MCF 10A (cell line): ENCODE measurements at regions not wholly inside any gene's neighbourhood (a gene's known extent, or its start where the extent isn't known, plus 50 kb on each side); places are given as distances from the start of the nearest gene placed in this dataset.

Experiments used
- BruUV-seq: library from RNA; stranded (reverse); fragments of 400-500 nt; replicated peaks from 2 replicates; lab custom pipeline; 2021; lab: Mats Ljungman, UMichigan
- CTCF ChIA-PET: fragments of 300-600 bp; sonication (Branson Sonifier 250); formaldehyde crosslinking; extraction: SDS; loops from one replicate; lab custom pipeline; 2021; ENCODE audit warnings: antibody characterized with exemption, inconsistent platforms; lab: Yijun Ruan, JAX
- POLR2A ChIA-PET: fragments of 300-600, 350-650 bp; sonication (Branson Sonifier 250); formaldehyde crosslinking; extraction: SDS; loops from one replicate; lab custom pipeline; 2020; ENCODE audit warnings: antibody characterized with exemption, inconsistent platforms; lab: Yijun Ruan, JAX
- DNase-seq: peaks from one replicate; pipeline ENCODE4 v3.0.0-alpha.2; 2018; ENCODE audit not compliant: unreplicated experiment
- H3K27ac Mint-ChIP-seq: one replicate; pipeline ENCODE4 v1.8.0; 2022; ENCODE audit warnings: mild to moderate bottlenecking, low read depth, mixed read lengths; ENCODE audit not compliant: unreplicated experiment
- H3K27me3 Mint-ChIP-seq: one replicate; pipeline ENCODE4 v1.8.0; 2022; ENCODE audit warnings: mixed read lengths; ENCODE audit not compliant: insufficient read depth, unreplicated experiment
- H3K36me3 Mint-ChIP-seq: one replicate; pipeline ENCODE4 v1.8.0; 2022; ENCODE audit warnings: mild to moderate bottlenecking, moderate library complexity, mixed read lengths; ENCODE audit not compliant: insufficient read depth, unreplicated experiment
- H3K4me1 Mint-ChIP-seq: one replicate; pipeline ENCODE4 v1.8.0; 2022; ENCODE audit warnings: mixed read lengths; ENCODE audit not compliant: insufficient read depth, unreplicated experiment
- H3K4me3 Mint-ChIP-seq: one replicate; pipeline ENCODE4 v1.8.0; 2022; ENCODE audit warnings: mild to moderate bottlenecking, moderate library complexity, mixed read lengths; ENCODE audit not compliant: unreplicated experiment
- H3K9me3 Mint-ChIP-seq: one replicate; pipeline ENCODE4 v1.8.0; 2022; ENCODE audit warnings: mixed read lengths; ENCODE audit not compliant: unreplicated experiment
- intact Hi-C: fragments of 100-400 bp; cut with micrococcal nuclease; formaldehyde crosslinking; loops from 2 replicates; pipeline ENCODE4 v1.14.1; 2022
- TF ChIP-seq, protein P1 (sequence below): fragments of 200-600 bp; IDR thresholded peaks from one replicate; pipeline ENCODE4 v1.8.0; 2022; ENCODE audit warnings: antibody characterized with exemption, mild to moderate bottlenecking; ENCODE audit not compliant: unreplicated experiment

DNA sequence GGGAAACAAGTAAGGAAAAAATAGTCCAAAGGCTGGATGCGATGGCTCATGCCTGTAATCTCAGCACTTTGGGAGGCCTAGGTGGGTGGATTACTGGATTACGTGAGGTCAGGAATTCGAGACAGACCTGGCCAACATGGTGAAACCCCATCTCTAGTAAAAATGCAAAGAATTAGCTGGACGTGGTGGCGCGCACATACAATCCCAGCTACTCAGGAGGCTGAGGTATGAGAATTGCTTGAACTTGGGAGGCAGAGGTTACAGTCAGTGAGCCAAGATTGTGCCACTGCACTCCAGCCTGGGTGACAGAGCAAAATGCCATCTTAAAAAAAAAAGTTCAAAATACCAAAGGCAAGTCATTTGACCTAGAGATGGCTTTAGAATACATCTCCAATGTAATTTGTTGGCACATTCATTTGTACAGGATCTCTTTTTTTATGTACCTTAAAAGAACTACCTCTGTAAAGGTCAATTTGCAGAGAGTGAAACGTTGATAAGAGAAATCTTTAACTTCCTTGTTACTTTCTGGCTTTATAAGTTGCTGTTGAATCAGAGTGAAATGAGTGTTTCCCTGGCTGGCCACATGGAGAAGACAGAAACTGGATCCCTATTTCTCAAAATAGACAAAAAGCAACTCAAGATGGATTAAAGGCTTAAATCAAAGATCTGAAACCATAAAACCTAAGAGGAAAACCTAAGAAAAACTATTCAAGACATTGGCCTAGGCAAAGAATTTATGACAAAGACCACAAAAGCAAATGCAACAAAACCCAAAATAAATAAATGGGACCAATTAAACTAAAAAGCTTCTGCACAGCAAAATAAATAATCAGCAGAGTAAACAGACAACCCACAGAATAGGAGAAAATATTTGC is 260.7 kb downstream of the KLF6 start:
- Mint-ChIP-seq H3K27ac (no peak overlapping the region), H3K27me3 (no peaks in the 10 kb centered on the region), H3K4me1 (peaks cover 19% of the 10 kb centered on the region), H3K9me3 (peaks cover 2% of the 10 kb centered on the region), H3K36me3 (no peaks in the 10 kb centered on the region), H3K4me3 (no peak overlapping the region)
- TF ChIP-seq, protein P1, sequence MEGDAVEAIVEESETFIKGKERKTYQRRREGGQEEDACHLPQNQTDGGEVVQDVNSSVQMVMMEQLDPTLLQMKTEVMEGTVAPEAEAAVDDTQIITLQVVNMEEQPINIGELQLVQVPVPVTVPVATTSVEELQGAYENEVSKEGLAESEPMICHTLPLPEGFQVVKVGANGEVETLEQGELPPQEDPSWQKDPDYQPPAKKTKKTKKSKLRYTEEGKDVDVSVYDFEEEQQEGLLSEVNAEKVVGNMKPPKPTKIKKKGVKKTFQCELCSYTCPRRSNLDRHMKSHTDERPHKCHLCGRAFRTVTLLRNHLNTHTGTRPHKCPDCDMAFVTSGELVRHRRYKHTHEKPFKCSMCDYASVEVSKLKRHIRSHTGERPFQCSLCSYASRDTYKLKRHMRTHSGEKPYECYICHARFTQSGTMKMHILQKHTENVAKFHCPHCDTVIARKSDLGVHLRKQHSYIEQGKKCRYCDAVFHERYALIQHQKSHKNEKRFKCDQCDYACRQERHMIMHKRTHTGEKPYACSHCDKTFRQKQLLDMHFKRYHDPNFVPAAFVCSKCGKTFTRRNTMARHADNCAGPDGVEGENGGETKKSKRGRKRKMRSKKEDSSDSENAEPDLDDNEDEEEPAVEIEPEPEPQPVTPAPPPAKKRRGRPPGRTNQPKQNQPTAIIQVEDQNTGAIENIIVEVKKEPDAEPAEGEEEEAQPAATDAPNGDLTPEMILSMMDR, result no peak
- DNase-seq, result no peak
- ChIA-PET POLR2A (interaction anchor here (0.7 to 1.7 kb wide), 4 partner anchors 10 to 25 kb away, joined by 3 to 5 read pairs (median 4); no protein-coding TSS in a partner anchor), CTCF (interaction anchor here (0.9 kb wide), 1 partner anchor 59 kb away, joined by 3 read pairs; no protein-coding TSS in a partner anchor)
- intact Hi-C loops, result no loop called here
- no TSS peak for BruUV-seq

DNA sequence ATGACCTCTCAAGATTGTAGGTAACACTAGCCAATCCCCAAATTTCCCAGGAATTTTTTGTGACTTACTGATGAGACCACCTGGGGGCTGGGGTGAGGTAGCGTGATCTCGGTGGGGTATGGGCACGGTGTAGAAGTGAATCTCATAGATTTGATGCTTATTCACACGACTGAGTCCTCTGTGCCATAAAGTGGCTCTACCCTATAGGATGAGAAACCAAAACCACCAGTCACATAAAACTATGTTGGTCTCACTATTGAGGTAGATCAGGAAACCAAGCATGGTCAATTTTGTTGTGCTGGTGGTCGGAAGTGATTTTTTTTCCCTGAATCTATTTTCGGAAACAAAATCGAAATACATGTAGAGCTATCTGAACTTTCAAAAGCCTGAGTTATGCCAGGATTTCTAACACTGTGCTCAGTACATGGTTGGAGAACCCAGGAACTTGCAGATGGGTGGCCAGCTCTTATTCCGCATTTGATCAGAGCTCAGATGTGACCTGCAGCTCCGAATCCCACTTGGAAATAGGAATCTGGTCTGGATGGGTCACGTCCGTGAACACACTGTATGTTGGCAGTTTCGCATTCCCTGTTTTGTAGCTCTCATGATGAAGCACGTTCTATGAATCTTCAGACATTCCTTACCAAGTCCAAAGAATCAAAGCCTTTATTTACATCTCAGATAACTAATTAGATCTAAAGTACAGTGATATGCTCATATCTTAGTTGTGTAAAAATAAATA is 261.5 kb downstream of the KLF6 start:
- POLR2A ChIA-PET, result interaction anchor here (0.9 kb wide), 1 partner anchor 24 kb away, joined by 3 read pairs; no protein-coding TSS in a partner anchor
- intact Hi-C loops, result no loop called here
- TF ChIP-seq, protein P1, result no peak
- CTCF ChIA-PET, result interaction anchor here (0.9 to 1.0 kb wide), 2 partner anchors 57 to 58 kb away, joined by 3 read pairs; no protein-coding TSS in a partner anchor
- no peak overlapping the region for H3K27ac Mint-ChIP-seq
- peaks cover 7% of the 10 kb centered on the region for H3K9me3 Mint-ChIP-seq
- no peaks in the 10 kb centered on the region for H3K36me3 Mint-ChIP-seq
- H3K27me3 Mint-ChIP-seq, result no peaks in the 10 kb centered on the region
- peaks cover 18% of the 10 kb centered on the region for H3K4me1 Mint-ChIP-seq
- no peak overlapping the region for H3K4me3 Mint-ChIP-seq
- no TSS peak for BruUV-seq
- DNase-seq, result no peak

DNA sequence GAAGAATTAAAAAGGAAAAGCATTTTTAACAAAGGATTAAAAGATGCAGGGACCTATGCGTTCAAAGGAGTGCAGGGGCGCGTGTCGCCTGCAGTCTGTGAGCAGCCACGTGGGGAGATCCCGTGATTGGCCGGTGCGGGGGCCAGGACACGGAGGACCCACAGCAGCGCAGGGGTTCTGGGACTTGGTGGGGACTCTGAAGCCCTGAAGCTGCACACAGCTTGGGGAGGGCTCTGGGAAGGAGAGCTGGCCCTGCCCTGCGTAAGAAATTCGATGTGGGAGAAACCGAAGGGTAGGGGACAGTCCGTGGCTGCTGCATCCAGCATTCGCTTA is 268.1 kb downstream of the KLF6 start:
- intact Hi-C loops, result no loop called here
- no peak overlapping the region for H3K27ac Mint-ChIP-seq
- H3K27me3 Mint-ChIP-seq, result no peaks in the 10 kb centered on the region
- no peaks in the 10 kb centered on the region for H3K4me1 Mint-ChIP-seq
- ChIA-PET POLR2A (interaction anchor here (0.5 kb wide), 1 partner anchor 269 kb away, joined by 3 read pairs; no protein-coding TSS in a partner anchor), CTCF (interaction anchor here (0.6 to 0.7 kb wide), 2 partner anchors 125 to 239 kb away, joined by 3 read pairs; no protein-coding TSS in a partner anchor)
- H3K36me3 Mint-ChIP-seq, result no peaks in the 10 kb centered on the region
- TF ChIP-seq, protein P1, result no peak
- peaks cover 7% of the 10 kb centered on the region for H3K9me3 Mint-ChIP-seq
- BruUV-seq, result no TSS peak
- no peak overlapping the region for H3K4me3 Mint-ChIP-seq
- no peak for DNase-seq
